Epithelial cell of proximal tubule (primary cell): ENCODE measurements at regions not wholly inside any gene's neighbourhood (a gene's known extent, or its start where the extent isn't known, plus 50 kb on each side); places are given as distances from the start of the nearest gene placed in this dataset.

Experiments used
- DNase-seq: peaks from one replicate; pipeline ENCODE4 v3.0.0-alpha.2; 2011; ENCODE audit warnings: low read depth
- H3K4me3 ChIP-seq: 2 replicates; pipeline ENCODE4 v1.5.1; 2011; ENCODE audit warnings: low read depth, mild to moderate bottlenecking, low read length
- CTCF ChIP-seq: conservative IDR thresholded peaks from 2 replicates; pipeline ENCODE4 v1.5.1; 2012; ENCODE audit warnings: low read depth, mild to moderate bottlenecking, low read length

- no peak overlapping the region for H3K4me3 ChIP-seq
- no peak for TF ChIP-seq CTCF
- no peak for DNase-seq
Measured at GRCh38 chr18:37662099-37662498, 96.5 kb upstream of the CELF4 start.

GRCh38 chr18:37661478-37661877 is 95.9 kb upstream of the CELF4 start:
- DNase-seq: no peak
- TF ChIP-seq CTCF: no peak
- H3K4me3 ChIP-seq: no peak overlapping the region

GRCh38 chr18:37661061-37661460 is 95.5 kb upstream of the CELF4 start:
- H3K4me3 ChIP-seq: no peak overlapping the region
- no peak for DNase-seq
- no peak for TF ChIP-seq CTCF

DNA sequence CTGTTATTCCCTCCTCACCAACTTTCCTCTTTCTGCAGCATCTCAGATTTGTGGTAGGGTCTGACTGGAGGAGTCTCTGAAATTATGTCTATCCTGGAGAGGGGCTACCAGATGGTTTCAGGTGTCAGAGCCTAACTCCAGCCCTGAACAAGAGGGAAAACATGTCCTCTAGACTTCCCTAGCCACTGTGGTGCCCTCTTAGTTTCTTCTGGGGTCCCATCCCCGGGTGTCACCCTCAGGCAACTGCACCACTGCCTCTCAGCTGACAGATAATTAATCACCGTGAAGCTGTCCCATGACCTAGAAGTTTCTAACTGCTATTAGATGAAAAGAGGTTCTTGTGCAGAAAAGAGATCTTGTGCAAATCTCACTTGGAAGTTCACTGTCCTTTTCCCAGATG is 95.1 kb upstream of the CELF4 start:
- no peak for TF ChIP-seq CTCF
- no peak overlapping the region for H3K4me3 ChIP-seq
- no peak for DNase-seq

DNA sequence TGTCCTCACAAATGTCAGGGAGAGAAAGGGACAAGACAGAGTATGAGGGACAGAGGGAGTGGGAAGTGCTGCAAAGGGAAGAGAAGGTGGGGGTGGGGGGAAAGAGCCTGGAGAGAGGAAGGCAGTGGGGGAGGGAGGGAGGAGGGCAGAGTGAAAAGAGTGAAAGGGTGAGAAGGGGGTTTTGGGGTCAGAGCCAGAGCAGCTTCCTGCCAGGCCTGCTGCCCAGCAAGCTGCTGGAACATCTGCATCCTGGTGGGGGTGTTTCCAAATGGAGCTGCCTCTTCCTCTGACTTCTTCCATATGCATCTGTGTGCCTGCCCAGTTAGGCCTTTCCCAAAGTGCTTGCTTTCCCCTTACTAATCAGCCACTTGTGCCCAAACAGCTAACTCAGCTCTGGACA is 94.3 kb upstream of the CELF4 start:
- H3K4me3 ChIP-seq: no peak overlapping the region
- no peak for TF ChIP-seq CTCF
- DNase-seq: no peak

GRCh38 chr18:37658894-37659293 is 93.3 kb upstream of the CELF4 start:
- no peak for DNase-seq
- no peak overlapping the region for H3K4me3 ChIP-seq
- TF ChIP-seq CTCF: no peak

- no peak for TF ChIP-seq CTCF
- H3K4me3 ChIP-seq: no peak overlapping the region
- no peak for DNase-seq
Measured at GRCh38 chr18:37657493-37657892, 91.9 kb upstream of the CELF4 start.
